Stimulated activated CD4-positive, alpha-beta T cell treated with anti-CD3 and anti-CD28 coated beads, Interleukin-15, amount 100 ng/mL, for 24 hours (primary cell): ENCODE measurements at regions not wholly inside any gene's neighbourhood (a gene's known extent, or its start where the extent isn't known, plus 50 kb on each side); places are given as distances from the start of the nearest gene placed in this dataset.
"Not testable (repeated sequence)": the region's sequence is repeated elsewhere in the genome, so short reads cannot be mapped to it uniquely, and the experiment has no call there.

Experiments used
- DNase-seq: peaks from one replicate; pipeline ENCODE4 v3.0.0-alpha.2; 2020

DNA sequence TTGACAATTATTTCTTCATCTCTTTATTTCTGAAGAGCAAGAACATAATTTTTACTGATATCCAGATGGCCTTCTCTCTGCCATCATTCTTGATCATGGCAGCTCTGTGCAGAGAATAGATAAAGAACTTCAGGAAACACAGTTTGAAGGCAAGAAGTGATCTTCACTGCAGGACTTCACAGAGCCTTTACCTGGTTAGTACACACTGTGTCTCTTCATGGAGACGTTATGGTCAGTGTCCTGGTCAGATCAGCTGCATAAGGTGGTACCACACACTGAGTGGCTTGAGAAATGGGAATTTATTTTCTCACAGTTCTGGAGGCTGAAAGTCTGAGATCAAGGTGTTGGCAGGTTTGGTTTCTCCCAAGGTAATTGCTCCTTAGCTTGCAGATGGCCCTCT lies 129.5 kb downstream of the UTP18 start:
- DNase-seq, result no peak

GRCh38 chr17:51391982-51392654 lies 131.8 kb downstream of the UTP18 start:
- no peak for DNase-seq

- DNase-seq, result no peak
These were observed 135.3 kb downstream of the UTP18 start for GRCh38 chr17:51395621-51396020.

DNA sequence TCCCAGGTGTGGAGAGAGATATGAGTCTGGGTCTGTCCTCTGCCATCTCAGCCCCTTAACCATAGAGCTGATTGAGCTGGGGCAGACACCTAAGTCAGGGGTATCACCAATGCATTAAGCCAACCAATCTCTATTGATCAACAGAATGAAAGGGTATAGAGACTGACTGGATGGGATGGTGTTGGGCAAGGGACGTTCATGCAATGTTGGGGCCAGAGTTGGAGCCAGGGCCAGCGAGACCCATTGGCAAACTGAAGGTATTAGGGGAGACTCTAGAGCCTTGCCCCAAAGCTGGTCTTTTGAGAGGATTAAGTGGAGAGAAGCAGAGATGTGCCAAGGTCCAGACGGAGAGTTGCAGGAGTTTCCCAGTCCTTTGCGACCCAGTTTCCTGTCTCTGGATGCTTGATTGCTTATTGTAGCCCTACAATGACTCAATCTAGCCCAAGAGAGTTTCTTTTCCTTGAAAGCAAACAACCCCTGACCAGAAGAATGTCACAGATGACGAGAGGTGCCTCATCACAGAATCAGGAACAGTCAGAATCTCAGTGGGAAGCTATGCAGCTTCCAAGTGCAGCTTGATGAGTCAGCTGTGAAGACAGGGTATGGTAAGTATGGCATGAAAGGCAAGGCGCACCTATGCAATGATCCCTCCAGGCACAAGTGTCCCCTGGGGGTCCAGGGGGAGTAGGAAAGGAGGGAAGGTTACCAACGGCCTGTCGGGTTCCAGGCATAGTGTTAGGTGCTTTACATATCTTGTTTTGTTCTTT lies 137.2 kb downstream of the UTP18 start:
- no peak for DNase-seq

GRCh38 chr17:51398128-51398525 lies 137.8 kb downstream of the UTP18 start:
- DNase-seq, result no peak

DNA sequence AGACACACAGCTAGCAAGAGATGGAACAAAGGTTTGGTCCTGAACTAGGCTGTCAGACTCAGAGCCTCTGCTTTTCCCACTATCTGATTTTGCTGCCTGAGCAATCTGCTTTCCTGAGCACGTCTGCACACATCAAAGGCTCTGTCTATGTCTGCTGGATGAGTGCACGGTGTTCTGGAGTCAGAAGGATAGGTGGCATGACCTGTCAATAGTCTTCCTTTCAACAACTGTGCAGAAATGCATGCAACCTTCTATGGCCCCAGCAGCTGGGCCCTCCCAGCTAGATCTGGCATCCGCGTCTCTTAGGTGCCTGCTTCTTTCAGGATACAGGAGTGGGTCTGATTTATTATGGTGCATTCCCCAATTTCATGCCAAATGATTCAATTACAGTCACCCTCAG lies 138.3 kb downstream of the UTP18 start:
- no peak for DNase-seq

DNA sequence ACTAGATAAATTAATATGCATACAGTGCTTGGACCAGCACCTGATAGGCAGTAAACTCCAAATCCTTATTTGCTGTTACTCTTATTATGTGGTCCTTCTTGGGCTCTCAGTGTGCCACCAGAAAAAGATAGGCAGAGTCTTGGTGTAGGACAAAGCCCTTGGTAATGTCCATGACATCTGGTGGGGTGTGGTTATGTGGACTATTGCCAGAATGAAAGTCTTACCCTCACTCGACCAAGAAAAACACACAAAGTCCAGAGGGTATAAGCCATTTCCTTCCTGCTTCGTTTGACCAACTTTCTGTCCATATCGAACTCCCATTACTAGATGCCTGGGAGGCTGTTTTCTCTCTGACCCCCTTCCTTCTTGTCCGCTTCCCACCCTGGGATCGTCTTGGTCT lies 140.9 kb downstream of the UTP18 start:
- DNase-seq, result no peak

DNA sequence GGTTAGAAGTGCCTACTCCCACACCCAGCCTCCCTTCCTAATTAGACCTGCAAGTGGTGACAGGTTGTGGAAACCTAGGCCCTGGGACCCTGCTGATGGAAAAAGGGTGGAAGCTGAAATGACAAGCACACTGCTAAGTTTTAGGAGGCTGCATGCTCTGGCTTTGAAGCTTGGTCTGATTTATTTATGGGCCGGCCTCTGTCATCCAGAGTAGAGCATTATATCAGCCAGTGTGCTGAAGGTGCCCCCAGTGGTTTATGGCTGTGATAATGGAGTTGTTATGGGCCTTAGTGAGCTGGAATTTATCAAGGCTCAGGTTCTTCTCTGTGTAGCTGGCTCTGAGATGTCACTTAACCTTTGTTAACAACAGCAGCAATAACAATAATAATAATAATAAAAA lies 142.6 kb downstream of the UTP18 start:
- no peak for DNase-seq

GRCh38 chr17:51407576-51407975 lies 147.2 kb downstream of the UTP18 start:
- DNase-seq, result no peak

DNA sequence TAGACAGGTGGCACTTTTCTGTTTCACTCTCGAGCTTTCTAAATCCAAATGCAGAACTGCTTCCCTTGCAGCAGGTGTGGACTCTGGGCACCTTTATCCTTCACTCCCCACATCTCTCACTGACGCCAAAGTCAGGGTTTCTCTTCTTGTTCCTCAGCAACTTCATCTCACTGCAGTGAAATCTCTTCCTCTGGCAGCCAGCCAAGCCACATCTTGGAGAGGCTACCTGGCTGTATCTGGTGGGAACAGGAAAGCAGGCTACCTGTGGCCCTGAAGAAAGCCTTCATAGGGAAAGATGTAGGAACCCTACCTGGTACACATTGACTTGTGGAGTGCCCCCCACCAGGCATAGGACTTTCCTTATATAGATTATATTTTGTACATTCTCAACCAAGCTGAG lies 159.1 kb downstream of the UTP18 start:
- DNase-seq, result no peak

- no peak for DNase-seq
These were observed 161.2 kb downstream of the UTP18 start for GRCh38 chr17:51421525-51421924.

DNA sequence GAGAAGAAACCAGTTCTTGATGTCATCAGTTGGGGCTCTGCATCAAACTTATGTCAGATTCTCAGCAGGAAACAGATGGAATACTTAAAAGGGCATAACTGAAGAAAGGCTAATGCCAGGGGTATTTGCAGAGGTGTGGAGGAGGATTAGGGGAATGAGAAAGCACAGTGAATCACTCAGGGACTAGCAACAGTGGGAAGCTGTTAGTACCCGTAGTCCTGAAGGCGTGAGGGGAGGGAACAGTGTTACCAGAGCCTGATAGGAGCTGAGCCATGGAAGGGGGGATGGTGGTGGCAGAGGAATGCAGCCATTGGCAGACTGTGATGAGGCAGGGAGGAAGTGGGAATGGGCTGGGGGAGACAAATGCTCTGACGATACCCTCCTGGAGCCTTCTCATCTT lies 162.3 kb downstream of the UTP18 start:
- DNase-seq, result no peak

DNA sequence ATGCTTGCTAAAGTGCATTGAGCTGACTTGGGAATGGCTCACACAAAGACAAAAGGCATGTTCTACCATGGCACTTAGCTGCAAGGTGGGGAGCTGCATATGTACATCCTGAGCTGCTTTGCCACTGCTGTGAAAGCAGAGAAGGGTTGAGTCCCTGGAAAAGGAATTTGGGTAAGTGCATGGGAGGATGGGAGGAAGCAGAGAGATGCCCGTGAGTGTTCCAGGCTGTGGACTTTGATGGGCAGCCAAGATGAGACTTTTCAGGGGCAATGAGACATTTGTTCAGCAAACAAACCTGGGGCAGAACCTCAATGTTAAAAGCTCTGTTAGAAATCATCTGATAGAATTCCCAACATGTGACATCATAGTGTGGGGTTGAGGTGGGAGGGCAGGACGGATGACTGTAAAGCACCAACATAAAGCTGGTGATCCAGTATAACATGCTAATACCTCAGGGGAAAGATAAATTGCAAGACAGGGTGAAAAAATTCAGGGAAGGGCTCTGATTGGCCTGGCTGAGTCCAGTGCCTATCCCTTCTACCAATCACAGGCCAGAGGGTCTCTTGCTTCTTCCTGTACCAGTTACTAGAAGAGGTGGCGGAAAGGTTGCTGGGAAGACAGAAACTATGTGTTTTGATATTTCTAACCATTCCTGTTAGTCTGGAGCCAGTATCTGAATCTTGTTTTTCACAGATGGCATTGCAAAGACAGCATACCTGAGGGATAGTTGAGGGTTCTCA lies 163.2 kb downstream of the UTP18 start:
- DNase-seq, result no peak

DNA sequence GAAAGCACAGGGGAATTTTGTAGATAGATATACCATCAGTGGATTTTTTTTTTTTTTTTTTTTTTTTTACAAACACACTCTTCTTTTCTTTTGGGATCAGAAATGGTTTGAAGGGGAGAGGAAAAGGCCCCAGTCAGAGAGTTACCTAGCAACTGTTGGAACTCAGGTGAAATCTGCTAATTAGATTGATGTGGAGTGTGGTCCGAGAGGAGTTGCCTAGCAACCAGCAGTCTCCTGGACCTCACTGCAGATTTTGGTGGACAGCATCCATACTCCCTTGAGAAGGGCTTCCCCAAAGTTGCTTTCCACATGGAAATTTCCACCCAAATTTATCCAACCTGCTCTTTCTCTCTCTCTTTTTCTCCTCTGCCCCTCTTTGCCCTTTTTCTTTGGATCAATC lies 165.4 kb downstream of the UTP18 start:
- no peak for DNase-seq

DNA sequence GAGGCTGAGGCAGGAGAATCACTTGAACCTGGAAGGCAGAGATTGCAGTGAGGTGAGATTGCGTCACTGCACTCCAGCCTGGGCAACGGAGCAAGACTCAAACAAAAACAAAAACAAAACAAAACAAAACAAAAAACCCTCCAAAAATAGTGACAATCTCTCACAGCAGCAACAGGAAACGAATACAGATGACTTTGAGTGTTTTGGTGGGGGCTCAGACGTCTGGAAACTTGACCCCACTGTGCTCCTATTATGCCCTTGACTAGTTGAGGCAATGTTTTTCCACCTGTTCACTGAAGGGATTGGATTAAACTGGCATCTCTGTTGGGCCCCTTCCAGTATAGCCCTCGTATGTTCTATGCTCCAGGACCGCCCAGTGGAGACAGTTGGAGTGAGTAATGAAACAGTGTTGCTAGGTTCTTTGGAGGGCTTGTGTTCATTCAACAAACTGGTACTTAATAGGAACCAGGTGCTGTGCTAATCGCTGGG lies 167.0 kb downstream of the UTP18 start:
- no peak for DNase-seq

DNA sequence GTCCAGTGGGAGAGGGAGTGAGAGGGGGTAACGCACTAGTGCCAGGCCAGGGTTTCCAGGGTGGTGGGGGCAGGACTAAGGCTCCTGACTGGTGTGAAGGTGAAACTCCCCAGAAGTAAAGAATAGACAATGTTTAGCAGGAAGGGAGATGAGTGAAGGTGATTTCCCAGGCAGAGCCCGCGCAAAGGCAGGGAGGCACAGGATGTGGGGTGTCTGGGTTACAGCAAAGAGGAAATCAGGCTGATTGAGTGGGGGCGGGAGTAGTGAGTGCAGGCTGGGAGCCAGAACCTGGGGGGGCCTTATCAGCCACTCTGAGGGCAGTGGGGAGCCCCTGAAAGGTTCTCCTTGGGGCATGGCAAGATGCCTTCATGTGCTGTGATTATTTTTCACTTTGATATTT lies 167.5 kb downstream of the UTP18 start:
- peak; percentile 79 for DNase-seq

DNA sequence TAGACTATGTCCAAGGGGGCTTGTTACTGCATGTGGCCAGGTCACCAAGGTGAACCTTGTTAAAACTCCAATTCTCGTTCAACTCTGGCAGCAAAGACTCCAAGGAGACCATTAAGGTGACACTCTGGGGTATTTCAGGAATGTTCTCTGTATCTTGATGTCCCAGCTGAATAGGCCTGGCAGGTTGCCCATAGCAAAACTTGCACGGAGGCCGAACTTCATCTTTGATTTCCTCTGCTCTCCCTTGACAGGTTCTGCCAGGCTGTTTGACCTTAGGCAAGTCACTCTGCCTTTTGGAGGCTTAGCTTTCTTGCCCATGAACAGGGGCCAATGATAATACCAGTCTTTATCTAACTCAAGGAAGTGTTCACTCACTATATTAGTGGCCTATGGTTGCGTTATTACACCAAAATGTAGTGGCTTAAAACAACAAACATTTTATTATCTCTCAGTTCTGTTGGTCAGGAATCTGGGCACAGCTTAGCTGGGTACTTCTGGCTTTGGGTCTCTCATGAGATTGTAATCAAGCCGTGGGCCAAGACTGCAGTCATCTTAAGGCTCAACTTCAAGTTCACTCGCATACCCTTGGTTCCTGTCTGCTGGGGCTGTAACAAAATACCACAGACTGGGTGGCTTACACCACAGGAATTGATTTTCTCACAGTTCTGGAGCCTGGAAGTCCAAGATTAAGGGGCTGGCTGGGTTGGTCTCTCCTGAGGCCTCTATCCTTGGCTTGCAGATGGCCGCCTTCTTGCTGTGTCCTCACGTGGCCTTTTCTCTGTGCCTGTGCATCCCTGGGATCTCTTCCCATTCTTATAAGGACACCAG lies 168.5 kb downstream of the UTP18 start:
- DNase-seq, result peak; percentile 20

GRCh38 chr17:51429938-51430337 lies 169.6 kb downstream of the UTP18 start:
- DNase-seq, result not testable (repeated sequence)

DNA sequence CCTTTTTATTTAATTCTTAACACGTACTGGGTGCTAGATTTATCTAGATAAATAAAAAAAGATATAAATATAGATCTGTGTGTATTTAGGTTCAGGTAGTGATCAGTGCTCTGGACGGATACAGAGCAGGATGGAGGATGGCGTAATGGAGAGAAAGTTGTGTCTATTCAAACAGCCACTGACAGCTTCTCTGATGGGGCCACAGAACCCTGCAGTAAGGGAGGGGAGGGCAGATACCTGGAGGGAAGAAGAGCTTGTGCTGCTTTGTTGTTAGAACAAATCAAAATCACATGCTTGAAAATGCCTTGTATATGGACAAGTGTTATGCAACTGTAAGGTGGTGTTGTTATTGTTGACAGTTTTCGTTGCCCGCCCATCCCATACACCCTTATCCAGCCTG lies 170.2 kb downstream of the UTP18 start:
- no peak for DNase-seq

DNA sequence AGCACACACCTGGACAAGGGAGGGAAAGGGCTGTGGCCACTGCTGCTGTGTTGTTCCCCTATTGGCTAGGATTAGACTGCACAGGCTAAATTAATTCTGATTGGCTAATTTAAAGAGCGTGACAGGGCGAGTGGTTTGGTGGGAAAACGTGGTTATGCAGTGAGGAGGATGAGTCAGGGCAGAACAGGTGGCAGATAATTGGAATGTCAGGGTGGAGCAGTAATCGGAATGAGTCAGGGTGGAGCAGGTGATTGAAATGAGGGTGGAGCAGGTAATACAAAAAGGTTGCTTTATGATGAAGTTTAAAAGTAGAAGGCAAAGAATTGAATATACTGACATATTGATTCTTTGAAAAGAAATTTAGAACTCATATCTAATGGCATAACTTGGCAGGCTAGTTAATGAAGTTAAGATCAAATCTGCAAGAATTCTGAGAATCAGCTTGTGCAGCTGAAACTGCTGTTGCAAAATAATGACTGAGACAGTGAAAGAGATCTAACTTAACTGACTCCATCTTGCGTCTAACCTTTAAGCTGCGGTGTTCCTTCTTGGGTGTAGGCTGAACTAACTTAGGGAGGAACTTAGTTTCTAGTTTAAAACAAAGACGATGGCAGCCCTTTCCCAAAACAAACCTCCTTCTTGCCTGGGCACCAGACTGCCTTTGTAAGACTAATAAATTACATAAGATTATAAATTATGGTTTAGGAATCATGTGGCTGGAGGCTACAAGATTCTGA lies 174.3 kb downstream of the UTP18 start:
- no peak for DNase-seq

GRCh38 chr17:51435171-51435552 lies 174.8 kb downstream of the UTP18 start:
- peak; percentile 30 for DNase-seq

DNA sequence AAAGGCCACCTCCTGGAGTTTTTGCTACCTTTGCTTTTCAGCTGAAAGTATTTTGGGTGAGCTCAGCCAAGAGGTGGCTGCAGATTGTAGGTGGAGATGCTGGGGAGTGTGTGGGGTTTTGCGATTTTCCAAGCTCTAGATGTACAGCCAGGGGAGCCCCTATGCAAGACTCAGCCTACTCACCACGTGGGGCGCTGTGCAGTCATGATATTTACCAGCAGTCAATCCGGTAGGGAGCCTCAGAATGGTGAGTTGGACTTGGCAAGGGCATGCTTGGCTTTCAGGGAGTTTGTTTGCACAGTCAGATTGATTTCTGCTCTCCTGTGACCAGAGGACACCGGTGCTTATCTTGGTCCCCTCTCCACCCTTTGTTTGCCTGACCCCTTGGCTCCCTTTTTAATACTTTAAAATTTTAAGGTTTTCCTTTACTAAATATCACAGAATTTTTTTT lies 175.3 kb downstream of the UTP18 start:
- DNase-seq, result peak; percentile 61
